GM21381 (cell line): ENCODE measurements at regions not wholly inside any gene's neighbourhood (a gene's known extent, or its start where the extent isn't known, plus 50 kb on each side); places are given as distances from the start of the nearest gene placed in this dataset.

Experiments used
- ATAC-seq: cut with Tn5 transposase; IDR thresholded peaks from one replicate; pipeline ENCODE4 v1.9.1; 2021; ENCODE audit warnings: mild to moderate bottlenecking, moderate library complexity; ENCODE audit not compliant: unreplicated experiment

- no peak for ATAC-seq
Observed at GRCh38 chr4:166259081-166259480, 386.0 kb downstream of the TLL1 start.

- no peak for ATAC-seq
Observed at GRCh38 chr4:166274136-166274761, 401.2 kb downstream of the TLL1 start.

GRCh38 chr4:166274775-166275174 is 401.7 kb downstream of the TLL1 start:
- ATAC-seq = no peak

- no peak for ATAC-seq
Observed at GRCh38 chr4:166277401-166277800, 404.4 kb downstream of the TLL1 start.

- no peak for ATAC-seq
Observed at GRCh38 chr4:166277853-166278252, 404.8 kb downstream of the TLL1 start.

- no peak for ATAC-seq
Observed at GRCh38 chr4:166279261-166279660, 406.2 kb downstream of the TLL1 start.

GRCh38 chr4:166280642-166281041 is 407.6 kb downstream of the TLL1 start:
- no peak for ATAC-seq

- ATAC-seq = no peak
Observed at GRCh38 chr4:166282081-166282770, 409.2 kb downstream of the TLL1 start.

- ATAC-seq = no peak
Observed at GRCh38 chr4:166284221-166284620, 411.2 kb downstream of the TLL1 start.

- no peak for ATAC-seq
Observed at GRCh38 chr4:166290426-166290825, 417.4 kb downstream of the TLL1 start.

- no peak for ATAC-seq
Observed at GRCh38 chr4:166293556-166293955, 420.5 kb downstream of the TLL1 start.

- no peak for ATAC-seq
Observed at GRCh38 chr4:166301266-166301665, 428.2 kb downstream of the TLL1 start.

- ATAC-seq = no peak
Observed at GRCh38 chr4:166308647-166309046, 435.6 kb downstream of the TLL1 start.

GRCh38 chr4:166309286-166309685 is 436.2 kb downstream of the TLL1 start:
- no peak for ATAC-seq

- ATAC-seq = no peak
Observed at GRCh38 chr4:166311169-166311568, 438.1 kb downstream of the TLL1 start.

GRCh38 chr4:166312166-166312565 is 439.1 kb downstream of the TLL1 start:
- no peak for ATAC-seq

GRCh38 chr4:166314902-166315301 is 441.9 kb downstream of the TLL1 start:
- ATAC-seq = no peak

- ATAC-seq = no peak
Observed at GRCh38 chr4:166315721-166316467, 442.9 kb downstream of the TLL1 start.

- no peak for ATAC-seq
Observed at GRCh38 chr4:166318810-166319525, 445.9 kb downstream of the TLL1 start.

GRCh38 chr4:166323250-166323649 is 450.2 kb downstream of the TLL1 start:
- no peak for ATAC-seq

GRCh38 chr4:166324321-166324720 is 451.3 kb downstream of the TLL1 start:
- no peak for ATAC-seq
